AG04450 (cell line): ENCODE measurements at regions not wholly inside any gene's neighbourhood (a gene's known extent, or its start where the extent isn't known, plus 50 kb on each side); places are given as distances from the start of the nearest gene placed in this dataset.

Experiments used
- CTCF ChIA-PET: fragments of 300-600, 350-600 bp; formaldehyde crosslinking; extraction: SDS; loops from one replicate; lab custom pipeline; 2022; ENCODE audit warnings: antibody characterized with exemption, inconsistent platforms; lab: Charles Lee
- POLR2A ChIA-PET: fragments of 350-600 bp; formaldehyde crosslinking; extraction: SDS; loops from one replicate; lab custom pipeline; 2021; ENCODE audit warnings: antibody characterized with exemption, inconsistent platforms; lab: Yijun Ruan, JAX
- DNase-seq: peaks from one replicate; pipeline ENCODE4 v3.0.0-alpha.2; 2011; ENCODE audit warnings: low read depth, low spot score
- H3K27ac ChIP-seq: one replicate; pipeline ENCODE4 v1.5.1; 2012; ENCODE audit warnings: low read depth, low read length, control low read depth
- H3K27me3 ChIP-seq: one replicate; pipeline ENCODE4 v1.6.0; 2012; ENCODE audit warnings: low read length; ENCODE audit not compliant: control insufficient read depth, insufficient read depth
- H3K4me3 ChIP-seq: 2 replicates; pipeline ENCODE4 v1.5.1; 2011; ENCODE audit warnings: mild to moderate bottlenecking, low read depth, low read length, control low read depth
- H3K9me3 ChIP-seq: 2 replicates; pipeline ENCODE4 v1.5.1; 2012; ENCODE audit warnings: low read length; ENCODE audit not compliant: control insufficient read depth, insufficient read depth
- CTCF ChIP-seq: IDR thresholded peaks from 2 replicates; pipeline ENCODE4 v1.5.1; 2011; ENCODE audit warnings: low read depth, low read length, control low read depth, inconsistent platforms

- ChIA-PET CTCF (no interaction called here), POLR2A (no interaction called here)
- DNase-seq: no peak
These were observed 2057.9 kb downstream of the PCDH7 start for GRCh38 chr4:32778025-32778424.

GRCh38 chr4:32778938-32779337 is 2058.8 kb downstream of the PCDH7 start:
- no peak for TF ChIP-seq CTCF
- Histone ChIP-seq H3K27ac (no peak overlapping the region), H3K4me3 (no peak overlapping the region), H3K9me3 (no peaks in the 10 kb centered on the region), H3K27me3 (no peaks in the 10 kb centered on the region)
- no peak for DNase-seq
- ChIA-PET CTCF (no interaction called here), POLR2A (no interaction called here)

More at GRCh38 chr4:32778025-32778424, 2057.9 kb downstream of the PCDH7 start:
- no peak for TF ChIP-seq CTCF
- no peak overlapping the region for H3K4me3 ChIP-seq
- H3K27me3 ChIP-seq: no peaks in the 10 kb centered on the region
- H3K9me3 ChIP-seq: no peaks in the 10 kb centered on the region
- H3K27ac ChIP-seq: no peak overlapping the region

DNA sequence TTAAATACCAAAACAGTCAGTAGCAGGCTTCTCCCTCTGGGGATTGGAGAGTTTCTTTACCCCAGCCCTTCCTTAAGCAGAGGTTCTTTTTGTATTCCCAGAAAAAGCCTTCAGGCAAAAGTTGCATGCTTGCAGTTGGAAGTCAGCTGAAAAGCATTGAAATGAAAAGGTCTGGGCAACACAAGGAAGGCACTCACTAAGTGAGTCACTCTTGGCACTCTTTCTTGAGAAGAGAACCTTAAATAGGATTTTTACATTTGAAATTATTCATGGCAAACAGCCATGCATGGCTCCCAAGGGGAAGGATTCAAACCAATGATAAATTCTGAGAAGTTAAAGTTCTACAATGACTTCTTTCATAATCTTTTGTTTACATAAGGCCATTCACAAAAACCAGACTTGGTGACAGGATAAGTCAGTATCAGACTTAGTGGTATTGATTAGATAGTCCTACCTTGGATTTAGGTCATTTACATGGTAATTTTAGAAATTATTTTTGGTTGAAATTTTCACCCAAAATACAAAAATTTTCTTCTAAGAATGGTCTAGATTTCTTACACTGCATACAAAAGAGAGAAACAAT is 2068.9 kb downstream of the PCDH7 start:
- no peaks in the 10 kb centered on the region for H3K27me3 ChIP-seq
- no peak overlapping the region for H3K4me3 ChIP-seq
- H3K9me3 ChIP-seq: no peaks in the 10 kb centered on the region
- H3K27ac ChIP-seq: no peak overlapping the region
- POLR2A ChIA-PET: no interaction called here
- no peak for TF ChIP-seq CTCF
- no peak for DNase-seq
- CTCF ChIA-PET: no interaction called here

- CTCF ChIA-PET: no interaction called here
- POLR2A ChIA-PET: no interaction called here
- Histone ChIP-seq H3K4me3 (no peak overlapping the region), H3K27me3 (no peaks in the 10 kb centered on the region), H3K27ac (no peak overlapping the region), H3K9me3 (no peaks in the 10 kb centered on the region)
- DNase-seq: no peak
- no peak for TF ChIP-seq CTCF
These were observed 2070.6 kb downstream of the PCDH7 start for GRCh38 chr4:32790803-32791202.

- Histone ChIP-seq H3K27me3 (no peaks in the 10 kb centered on the region), H3K9me3 (peaks cover 6% of the 10 kb centered on the region; the same call in 1 of the 2 replicates), H3K4me3 (no peak overlapping the region), H3K27ac (no peak overlapping the region)
- no peak for DNase-seq
- no peak for TF ChIP-seq CTCF
- POLR2A ChIA-PET: no interaction called here
- CTCF ChIA-PET: no interaction called here
These were observed 2078.4 kb downstream of the PCDH7 start for GRCh38 chr4:32798471-32799159.
